PC-3 (cell line): ENCODE measurements at regions not wholly inside any gene's neighbourhood (a gene's known extent, or its start where the extent isn't known, plus 50 kb on each side); places are given as distances from the start of the nearest gene placed in this dataset.

ENCODE experiments used
- CTCF ChIP-seq: fragments of 300-600 bp; sonication (generic); conservative IDR thresholded peaks from 2 replicates; pipeline ENCODE4 v1.5.1; 2017; ENCODE audit warnings: antibody characterized with exemption, low read depth, mild to moderate bottlenecking, low read length
- EZH2phosphoT487 ChIP-seq: fragments of 300-600 bp; sonication (generic); IDR thresholded peaks from 2 replicates; pipeline ENCODE4 v1.6.1; 2018; ENCODE audit warnings: mild to moderate bottlenecking, antibody characterized with exemption, low read length, borderline replicate concordance

DNA sequence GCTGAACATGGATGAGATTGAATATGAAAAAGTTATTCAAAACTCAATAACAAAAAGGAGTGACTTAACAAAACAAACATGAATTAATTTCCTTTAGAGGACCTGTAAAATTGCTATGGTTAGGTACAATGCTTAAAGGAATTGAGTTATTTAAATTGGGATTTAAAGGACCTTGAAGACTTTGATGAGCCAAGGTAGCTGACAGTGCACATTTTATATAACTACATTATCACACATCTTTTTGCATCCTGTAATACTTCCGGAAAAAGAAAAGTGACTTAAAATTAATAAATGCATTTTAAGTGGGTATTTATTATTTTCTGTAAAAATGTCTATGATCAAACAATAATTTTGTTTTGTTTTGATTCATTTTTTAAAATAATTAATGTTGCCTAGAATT, 964.8 kb upstream of the SLIT2 start:
- TF ChIP-seq CTCF (no peak), EZH2phosphoT487 (no peak)
